ENCODE measurements at regions not wholly inside any gene's neighbourhood (a gene's known extent, or its start where the extent isn't known, plus 50 kb on each side); places are given as distances from the start of the nearest gene placed in this dataset.

DNA sequence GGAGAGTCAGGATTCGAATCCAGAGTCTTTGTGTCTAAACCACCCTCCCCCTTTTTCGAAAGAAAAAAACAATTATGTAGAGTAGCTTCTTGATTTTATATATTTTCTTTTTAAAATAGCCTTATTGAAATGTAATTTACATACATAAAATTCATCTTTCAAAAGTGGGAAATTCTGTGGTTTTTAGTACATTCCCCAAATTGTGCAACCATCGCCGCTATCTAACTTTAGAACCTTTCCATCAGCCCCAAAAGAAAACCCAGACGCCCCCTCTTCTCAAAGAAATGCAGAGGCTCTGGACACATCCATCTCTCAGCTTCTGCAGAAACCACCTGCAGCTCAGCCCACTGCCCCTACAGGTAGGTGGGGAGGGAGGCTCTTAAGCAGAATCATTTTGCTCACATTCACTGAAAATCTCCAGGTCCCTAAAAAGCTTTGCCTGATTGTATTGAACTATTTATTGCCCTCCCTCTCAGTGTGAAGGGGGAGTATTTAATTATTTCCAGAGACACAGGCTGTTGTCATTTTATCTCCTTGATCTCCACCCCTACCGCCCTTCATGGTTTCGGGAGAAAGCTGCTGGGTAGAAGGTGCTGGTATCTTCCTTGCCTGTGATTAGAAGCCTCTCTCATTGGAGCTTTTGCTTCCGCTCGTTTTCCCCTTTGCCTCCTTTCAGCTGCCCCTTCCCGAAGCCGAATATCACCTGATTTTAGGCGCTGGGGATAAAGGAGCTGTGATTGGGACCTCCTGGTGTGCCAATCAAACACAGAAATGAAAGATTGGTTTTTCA is 68.7 kb upstream of the KCNG1 start:
- no peak overlapping the region for H3K27ac ChIP-seq
- TF ChIP-seq, protein P1, sequence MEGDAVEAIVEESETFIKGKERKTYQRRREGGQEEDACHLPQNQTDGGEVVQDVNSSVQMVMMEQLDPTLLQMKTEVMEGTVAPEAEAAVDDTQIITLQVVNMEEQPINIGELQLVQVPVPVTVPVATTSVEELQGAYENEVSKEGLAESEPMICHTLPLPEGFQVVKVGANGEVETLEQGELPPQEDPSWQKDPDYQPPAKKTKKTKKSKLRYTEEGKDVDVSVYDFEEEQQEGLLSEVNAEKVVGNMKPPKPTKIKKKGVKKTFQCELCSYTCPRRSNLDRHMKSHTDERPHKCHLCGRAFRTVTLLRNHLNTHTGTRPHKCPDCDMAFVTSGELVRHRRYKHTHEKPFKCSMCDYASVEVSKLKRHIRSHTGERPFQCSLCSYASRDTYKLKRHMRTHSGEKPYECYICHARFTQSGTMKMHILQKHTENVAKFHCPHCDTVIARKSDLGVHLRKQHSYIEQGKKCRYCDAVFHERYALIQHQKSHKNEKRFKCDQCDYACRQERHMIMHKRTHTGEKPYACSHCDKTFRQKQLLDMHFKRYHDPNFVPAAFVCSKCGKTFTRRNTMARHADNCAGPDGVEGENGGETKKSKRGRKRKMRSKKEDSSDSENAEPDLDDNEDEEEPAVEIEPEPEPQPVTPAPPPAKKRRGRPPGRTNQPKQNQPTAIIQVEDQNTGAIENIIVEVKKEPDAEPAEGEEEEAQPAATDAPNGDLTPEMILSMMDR (conservative IDR thresholded peaks at IDR 0.05): no peak

DNA sequence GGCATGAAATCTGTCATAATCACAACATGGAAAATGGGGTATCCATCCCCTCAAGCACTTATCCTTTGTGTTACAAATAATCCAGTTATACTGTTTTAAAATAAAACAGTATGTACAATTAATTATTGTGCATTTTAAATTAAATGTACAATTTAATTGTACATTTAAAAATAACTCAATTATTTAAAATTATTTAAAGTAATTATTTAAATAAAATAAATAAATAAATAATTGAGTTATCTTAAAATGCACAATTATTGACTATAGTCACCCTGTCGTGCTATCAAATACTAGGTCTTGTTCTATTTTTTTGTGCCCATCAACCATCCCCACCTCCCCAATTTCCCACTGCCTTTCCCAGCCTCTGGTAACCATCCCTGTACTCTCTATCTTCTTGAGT is 66.9 kb upstream of the KCNG1 start:
- no peak overlapping the region for H3K27ac ChIP-seq
- TF ChIP-seq, protein P1 (conservative IDR thresholded peaks at IDR 0.05): no peak

DNA sequence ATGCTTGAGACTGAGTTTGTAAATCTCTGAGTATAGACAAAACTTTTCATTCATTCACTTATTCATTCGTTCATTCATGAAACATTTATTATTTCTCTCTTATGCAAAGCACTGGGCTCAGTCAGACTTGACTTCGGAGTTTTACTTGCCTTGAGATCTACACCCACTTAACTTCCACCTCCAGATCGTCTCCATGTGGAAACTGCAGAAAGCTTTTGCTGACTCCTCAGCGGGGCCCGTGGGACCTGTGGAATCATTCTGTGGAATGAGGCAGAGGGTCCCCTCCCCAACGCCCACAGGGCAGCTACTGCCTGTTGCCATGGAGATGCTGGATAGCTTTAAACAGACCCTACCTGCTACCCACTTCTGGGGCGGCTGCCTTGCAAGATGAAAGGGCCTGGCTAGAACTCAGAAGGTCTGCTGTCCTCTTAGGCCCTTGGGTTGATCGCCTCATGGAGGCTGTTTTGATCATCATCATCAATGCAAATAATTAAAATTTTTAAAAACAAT is 66.4 kb upstream of the KCNG1 start:
- no peak overlapping the region for H3K27ac ChIP-seq
- TF ChIP-seq, protein P1 (conservative IDR thresholded peaks at IDR 0.05): no peak

- H3K27ac ChIP-seq: no peak overlapping the region
- TF ChIP-seq, protein P1 (conservative IDR thresholded peaks at IDR 0.05): no peak
Observed at GRCh38 chr20:51087266-51087665, 64.4 kb upstream of the KCNG1 start.

DNA sequence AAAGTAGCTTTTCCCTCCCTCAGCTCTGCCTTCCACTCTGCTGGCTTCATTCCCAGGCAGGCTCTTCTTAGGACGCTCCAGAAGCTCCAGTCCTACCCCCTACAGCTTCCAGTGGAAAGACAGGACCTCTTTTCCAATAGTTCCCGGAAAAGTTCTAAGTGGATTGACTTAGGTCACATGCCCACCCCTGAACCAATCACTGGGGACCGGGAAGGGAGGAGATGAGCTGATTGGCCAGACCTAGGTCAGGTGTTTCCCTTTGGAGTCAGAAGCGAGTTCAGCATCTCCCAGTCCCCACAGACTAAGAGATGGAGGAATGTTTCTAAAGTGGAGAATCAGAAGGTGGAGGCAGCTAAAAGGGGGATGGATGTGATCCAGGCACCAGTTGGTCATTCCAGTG is 62.9 kb upstream of the KCNG1 start:
- no peak overlapping the region for H3K27ac ChIP-seq
- TF ChIP-seq, protein P1 (conservative IDR thresholded peaks at IDR 0.05): no peak

GRCh38 chr20:51084593-51085377 is 61.9 kb upstream of the KCNG1 start:
- TF ChIP-seq, protein P1 (conservative IDR thresholded peaks at IDR 0.05): no peak
- no peak overlapping the region for H3K27ac ChIP-seq

GRCh38 chr20:51083447-51083846 is 60.5 kb upstream of the KCNG1 start:
- H3K27ac ChIP-seq: no peak overlapping the region
- TF ChIP-seq, protein P1 (conservative IDR thresholded peaks at IDR 0.05): no peak

Data from VCaP (cell line).